ENCODE measurements at regions not wholly inside any gene's neighbourhood (a gene's known extent, or its start where the extent isn't known, plus 50 kb on each side); places are given as distances from the start of the nearest gene placed in this dataset.
"Not testable (repeated sequence)": the region's sequence is repeated elsewhere in the genome, so short reads cannot be mapped to it uniquely, and the experiment has no call there.

GRCh38 chr1:148261684-148262083 is 109.6 kb upstream of the NBPF11 start:
- not testable (repeated sequence) for DNase-seq

GRCh38 chr1:148257886-148258285 is 105.8 kb upstream of the NBPF11 start:
- not testable (repeated sequence) for DNase-seq

GRCh38 chr1:148254611-148255429 is 102.7 kb upstream of the NBPF11 start:
- peak; percentile 17 for DNase-seq

GRCh38 chr1:148253808-148254207 is 101.7 kb upstream of the NBPF11 start:
- DNase-seq, result not testable (repeated sequence)

- not testable (repeated sequence) for DNase-seq
Measured at GRCh38 chr1:148248798-148249197, 96.7 kb upstream of the NBPF11 start.

- DNase-seq, result not testable (repeated sequence)
Measured at GRCh38 chr1:148246258-148246861, 94.3 kb upstream of the NBPF11 start.

- not testable (repeated sequence) for DNase-seq
Measured at GRCh38 chr1:148245843-148246242, 93.8 kb upstream of the NBPF11 start.

- not testable (repeated sequence) for DNase-seq
Measured at GRCh38 chr1:148245443-148245842, 93.4 kb upstream of the NBPF11 start.

GRCh38 chr1:148233250-148233649 is 81.2 kb upstream of the NBPF11 start:
- DNase-seq, result not testable (repeated sequence)

GRCh38 chr1:148228846-148229245 is 76.8 kb upstream of the NBPF11 start:
- DNase-seq, result not testable (repeated sequence)

- DNase-seq, result not testable (repeated sequence)
Measured at GRCh38 chr1:148222399-148223159, 70.5 kb upstream of the NBPF11 start.

GRCh38 chr1:148221593-148221992 is 69.5 kb upstream of the NBPF11 start:
- not testable (repeated sequence) for DNase-seq

GRCh38 chr1:148219229-148219628 is 67.1 kb upstream of the NBPF11 start:
- not testable (repeated sequence) for DNase-seq

- DNase-seq, result not testable (repeated sequence)
Measured at GRCh38 chr1:148211191-148211590, 59.1 kb upstream of the NBPF11 start.

- DNase-seq, result not testable (repeated sequence)
Measured at GRCh38 chr1:148210624-148211023, 58.5 kb upstream of the NBPF11 start.

GRCh38 chr1:148210166-148210565 is 58.1 kb upstream of the NBPF11 start:
- DNase-seq, result not testable (repeated sequence)

- DNase-seq, result not testable (repeated sequence)
Measured at GRCh38 chr1:148202013-148202412, 49.9 kb upstream of the NBPF11 start.

Measured in stimulated activated CD4-positive, alpha-beta T cell treated with anti-CD3 and anti-CD28 coated beads, Interleukin-1b, Interleukin-23, amount 100 ng/mL, for 48 hours (primary cell).